Activated naive CD4-positive, alpha-beta T cell treated with anti-CD3 and anti-CD28 coated beads, Interleukin-2, amount 50 U/mL, for 24 hours (primary cell): ENCODE measurements at regions not wholly inside any gene's neighbourhood (a gene's known extent, or its start where the extent isn't known, plus 50 kb on each side); places are given as distances from the start of the nearest gene placed in this dataset.

ENCODE experiments used
- H3K27ac Mint-ChIP-seq: one replicate; pipeline ENCODE4 v1.8.0; 2021; ENCODE audit warnings: mild to moderate bottlenecking, mixed read lengths
- H3K27me3 Mint-ChIP-seq: one replicate; pipeline ENCODE4 v1.8.0; 2021; ENCODE audit warnings: mixed read lengths
- H3K36me3 Mint-ChIP-seq: one replicate; pipeline ENCODE4 v1.8.0; 2021; ENCODE audit warnings: mixed read lengths
- H3K4me1 Mint-ChIP-seq: one replicate; pipeline ENCODE4 v1.8.0; 2021; ENCODE audit warnings: mixed read lengths
- H3K4me3 Mint-ChIP-seq: one replicate; pipeline ENCODE4 v1.8.0; 2021; ENCODE audit warnings: mild to moderate bottlenecking, mixed read lengths
- H3K9me3 Mint-ChIP-seq: one replicate; pipeline ENCODE4 v1.8.0; 2021; ENCODE audit warnings: mixed read lengths

DNA sequence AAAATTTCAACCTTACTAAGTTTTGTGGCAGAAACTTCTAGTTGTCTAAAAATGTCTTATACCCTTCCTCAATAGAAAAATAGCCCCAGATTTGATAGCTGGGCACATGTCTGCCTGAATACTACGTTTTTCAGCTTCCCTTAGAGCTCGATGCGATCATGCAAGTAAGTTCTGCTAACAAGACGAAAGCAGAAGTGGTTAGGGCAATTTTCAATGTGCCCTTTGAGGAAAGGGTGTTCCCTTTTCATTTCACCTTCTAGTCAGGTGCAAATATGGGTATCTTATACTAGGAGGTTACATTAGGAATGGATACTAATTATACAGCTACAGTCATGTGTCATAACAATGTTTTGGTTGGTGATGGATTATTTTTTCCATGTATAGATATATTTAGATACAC is 1572.1 kb upstream of the LRRTM1 start:
- Mint-ChIP-seq H3K27ac (no peak overlapping the region), H3K4me1 (no peaks in the 10 kb centered on the region), H3K4me3 (no peak overlapping the region), H3K27me3 (no peaks in the 10 kb centered on the region), H3K36me3 (no peaks in the 10 kb centered on the region), H3K9me3 (peaks cover 9% of the 10 kb centered on the region)

- Mint-ChIP-seq H3K9me3 (peaks cover 9% of the 10 kb centered on the region), H3K27ac (no peak overlapping the region), H3K4me3 (no peak overlapping the region), H3K36me3 (no peaks in the 10 kb centered on the region), H3K4me1 (no peaks in the 10 kb centered on the region), H3K27me3 (no peaks in the 10 kb centered on the region)
Observed at GRCh38 chr2:81872006-81872405, 1567.5 kb upstream of the LRRTM1 start.

DNA sequence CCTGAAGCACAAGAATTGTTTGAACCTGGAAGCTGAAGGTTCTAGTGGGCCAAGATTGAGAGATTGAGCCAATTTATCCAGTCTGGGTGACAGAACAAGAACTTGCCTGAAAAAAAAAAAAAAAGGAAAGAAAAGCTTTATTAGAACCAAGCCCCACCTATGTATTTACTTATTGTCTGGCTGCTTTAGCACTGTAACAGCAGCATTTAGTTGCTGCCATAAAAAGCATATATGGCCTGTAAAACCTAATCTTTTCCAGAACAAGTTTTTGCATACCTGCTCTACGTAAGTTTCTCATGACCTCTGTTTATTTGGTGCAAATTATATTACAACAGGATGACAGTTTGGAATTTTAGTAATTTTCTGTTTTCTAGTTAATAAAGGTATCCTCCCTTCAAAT is 1565.6 kb upstream of the LRRTM1 start:
- no peak overlapping the region for H3K27ac Mint-ChIP-seq
- no peaks in the 10 kb centered on the region for H3K27me3 Mint-ChIP-seq
- H3K4me1 Mint-ChIP-seq, result no peaks in the 10 kb centered on the region
- H3K36me3 Mint-ChIP-seq, result no peaks in the 10 kb centered on the region
- peaks cover 9% of the 10 kb centered on the region for H3K9me3 Mint-ChIP-seq
- H3K4me3 Mint-ChIP-seq, result no peak overlapping the region

DNA sequence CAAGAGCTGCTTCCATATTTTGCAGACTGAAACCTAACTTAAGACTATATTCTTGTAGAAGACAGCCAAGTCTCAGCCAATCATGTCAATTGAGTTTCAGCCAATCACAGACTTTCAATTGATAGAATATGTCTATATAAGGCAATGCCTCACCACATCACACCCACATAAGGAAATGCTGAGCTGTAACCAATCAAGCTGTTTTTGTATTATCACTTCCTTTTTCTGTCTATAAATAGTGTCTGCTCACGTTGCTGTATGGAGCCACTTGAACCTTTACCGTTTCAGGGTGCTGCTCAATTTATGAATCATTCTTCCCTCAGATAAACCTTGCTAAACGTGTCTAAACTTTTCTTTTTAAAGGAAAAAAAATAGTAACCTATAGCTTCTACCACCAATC is 1554.4 kb upstream of the LRRTM1 start:
- Mint-ChIP-seq H3K4me1 (no peaks in the 10 kb centered on the region), H3K27me3 (no peaks in the 10 kb centered on the region), H3K9me3 (no peaks in the 10 kb centered on the region), H3K4me3 (no peak overlapping the region), H3K27ac (no peak overlapping the region), H3K36me3 (no peaks in the 10 kb centered on the region)

DNA sequence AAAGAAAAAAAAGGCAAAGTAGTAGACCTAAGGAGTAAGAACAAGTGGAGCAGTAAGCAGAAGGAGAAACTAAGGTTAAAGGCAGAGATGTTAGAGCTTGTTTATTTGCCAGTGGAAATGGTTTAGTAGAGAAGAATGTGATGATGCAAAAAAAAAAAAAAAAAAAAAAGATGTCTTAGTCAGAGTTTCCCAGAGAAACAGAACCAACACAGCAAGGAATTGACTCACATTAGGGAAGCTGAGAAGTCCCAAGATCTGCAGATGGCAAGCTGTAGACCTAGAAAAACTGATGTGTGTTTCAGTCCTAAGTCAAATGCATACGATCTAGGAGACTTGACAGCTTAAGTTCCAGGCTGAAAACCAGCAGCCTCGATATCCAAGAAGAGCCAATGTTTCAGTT is 1548.8 kb upstream of the LRRTM1 start:
- no peaks in the 10 kb centered on the region for H3K27me3 Mint-ChIP-seq
- H3K27ac Mint-ChIP-seq, result no peak overlapping the region
- peaks cover 6% of the 10 kb centered on the region for H3K9me3 Mint-ChIP-seq
- no peaks in the 10 kb centered on the region for H3K4me1 Mint-ChIP-seq
- no peak overlapping the region for H3K4me3 Mint-ChIP-seq
- no peaks in the 10 kb centered on the region for H3K36me3 Mint-ChIP-seq

GRCh38 chr2:81852651-81853050 is 1548.1 kb upstream of the LRRTM1 start:
- no peaks in the 10 kb centered on the region for H3K27me3 Mint-ChIP-seq
- no peak overlapping the region for H3K4me3 Mint-ChIP-seq
- H3K36me3 Mint-ChIP-seq, result no peaks in the 10 kb centered on the region
- H3K27ac Mint-ChIP-seq, result no peak overlapping the region
- H3K4me1 Mint-ChIP-seq, result no peaks in the 10 kb centered on the region
- peaks cover 9% of the 10 kb centered on the region for H3K9me3 Mint-ChIP-seq

- Mint-ChIP-seq H3K9me3 (peaks cover 6% of the 10 kb centered on the region), H3K4me1 (no peaks in the 10 kb centered on the region), H3K27ac (no peak overlapping the region), H3K36me3 (no peaks in the 10 kb centered on the region), H3K27me3 (no peaks in the 10 kb centered on the region), H3K4me3 (no peak overlapping the region)
Observed at GRCh38 chr2:81839780-81840179, 1535.2 kb upstream of the LRRTM1 start.

DNA sequence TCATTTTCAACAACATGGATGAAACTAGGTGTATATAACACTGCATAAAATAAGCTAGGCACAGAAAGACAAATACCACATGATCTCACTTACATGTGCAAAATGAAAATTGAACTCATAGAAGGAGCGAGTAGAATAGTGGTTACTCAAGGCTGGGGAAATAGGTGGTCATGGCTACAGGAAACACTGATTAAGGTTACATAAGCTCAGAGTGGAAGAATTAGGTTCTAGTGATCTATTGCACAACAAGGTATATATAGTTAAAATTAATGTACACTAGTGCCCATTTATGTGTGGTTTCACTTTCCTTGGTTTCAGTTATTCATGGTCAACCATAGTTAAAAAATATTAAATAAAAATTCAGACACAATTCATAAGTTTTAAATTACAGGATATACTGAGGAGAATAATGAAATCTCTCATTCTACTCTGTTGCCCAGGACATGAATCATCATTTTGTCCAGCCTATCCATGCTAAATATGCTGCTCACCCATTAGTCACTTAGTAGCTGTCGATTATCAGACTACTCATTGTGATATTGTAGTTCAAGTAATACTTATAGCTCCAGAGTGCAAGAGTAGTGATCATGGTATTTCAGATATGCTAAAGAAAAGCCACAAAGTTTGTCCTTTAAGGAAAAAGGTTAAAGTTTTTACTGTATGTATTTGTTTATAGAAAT is 1530.9 kb upstream of the LRRTM1 start:
- Mint-ChIP-seq H3K4me3 (no peak overlapping the region), H3K27me3 (no peaks in the 10 kb centered on the region), H3K4me1 (no peaks in the 10 kb centered on the region), H3K9me3 (peaks cover 11% of the 10 kb centered on the region), H3K36me3 (no peaks in the 10 kb centered on the region), H3K27ac (no peak overlapping the region)

DNA sequence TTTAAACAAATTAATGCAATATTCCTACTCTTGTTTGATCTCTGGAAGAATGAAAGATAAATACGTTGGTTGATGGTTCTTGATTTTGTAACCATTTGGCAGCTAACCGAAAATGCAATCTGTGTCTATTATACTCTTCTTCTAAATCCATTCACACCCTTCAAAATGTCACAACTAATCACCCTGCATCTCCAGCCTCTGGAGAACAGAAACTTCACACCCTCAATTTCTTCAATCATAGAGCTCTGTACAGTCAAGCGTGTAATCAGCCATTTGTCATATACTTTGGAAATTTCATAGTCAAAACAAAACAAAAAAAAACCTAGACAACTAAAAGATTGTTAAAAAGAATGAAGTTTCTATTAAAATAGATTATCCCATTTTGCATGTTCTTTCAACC is 1482.3 kb upstream of the LRRTM1 start:
- Mint-ChIP-seq H3K36me3 (no peaks in the 10 kb centered on the region), H3K4me3 (no peak overlapping the region), H3K4me1 (no peaks in the 10 kb centered on the region)

GRCh38 chr2:81767187-81767912 is 1462.8 kb upstream of the LRRTM1 start:
- Mint-ChIP-seq H3K27me3 (no peaks in the 10 kb centered on the region), H3K36me3 (no peaks in the 10 kb centered on the region), H3K9me3 (peaks cover 5% of the 10 kb centered on the region), H3K4me1 (no peaks in the 10 kb centered on the region), H3K4me3 (no peak overlapping the region), H3K27ac (no peak overlapping the region)

More for the DNA sequence above, 1482.3 kb upstream of the LRRTM1 start:
- H3K27ac Mint-ChIP-seq, result no peak overlapping the region
- no peaks in the 10 kb centered on the region for H3K9me3 Mint-ChIP-seq
- H3K27me3 Mint-ChIP-seq, result no peaks in the 10 kb centered on the region

GRCh38 chr2:81747481-81748070 is 1443.0 kb upstream of the LRRTM1 start:
- no peaks in the 10 kb centered on the region for H3K4me1 Mint-ChIP-seq
- no peaks in the 10 kb centered on the region for H3K36me3 Mint-ChIP-seq
- H3K27me3 Mint-ChIP-seq, result no peaks in the 10 kb centered on the region
- H3K27ac Mint-ChIP-seq, result no peak overlapping the region
- H3K4me3 Mint-ChIP-seq, result no peak overlapping the region
- peaks cover 6% of the 10 kb centered on the region for H3K9me3 Mint-ChIP-seq

GRCh38 chr2:81739966-81740365 is 1435.4 kb upstream of the LRRTM1 start:
- Mint-ChIP-seq H3K36me3 (no peaks in the 10 kb centered on the region), H3K4me1 (no peaks in the 10 kb centered on the region), H3K9me3 (peaks cover 4% of the 10 kb centered on the region), H3K4me3 (no peak overlapping the region), H3K27ac (no peak overlapping the region), H3K27me3 (no peaks in the 10 kb centered on the region)

GRCh38 chr2:81734981-81735380 is 1430.4 kb upstream of the LRRTM1 start:
- Mint-ChIP-seq H3K27ac (no peak overlapping the region), H3K36me3 (no peaks in the 10 kb centered on the region), H3K4me1 (no peaks in the 10 kb centered on the region), H3K27me3 (no peaks in the 10 kb centered on the region), H3K4me3 (no peak overlapping the region), H3K9me3 (no peaks in the 10 kb centered on the region)

DNA sequence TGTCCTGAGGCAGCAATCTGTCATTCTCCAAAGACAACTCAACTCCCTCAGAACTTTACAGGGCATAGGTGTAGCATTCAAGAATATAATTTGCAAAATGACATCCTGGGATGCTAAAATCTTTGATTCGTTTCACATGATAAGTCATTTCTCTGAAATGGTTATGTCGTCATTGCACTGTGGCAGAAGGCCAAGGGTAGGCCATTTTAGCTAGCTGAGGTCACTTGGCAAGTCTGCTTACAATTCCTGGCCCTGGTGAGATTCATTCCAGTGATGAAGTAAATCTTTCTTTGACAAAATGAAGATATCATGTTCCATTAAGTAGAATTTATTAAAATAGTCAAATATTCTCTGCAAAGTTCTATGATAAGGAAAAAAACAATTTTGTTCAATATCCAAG is 1410.3 kb upstream of the LRRTM1 start:
- Mint-ChIP-seq H3K27ac (no peak overlapping the region), H3K27me3 (no peaks in the 10 kb centered on the region), H3K4me3 (no peak overlapping the region), H3K4me1 (no peaks in the 10 kb centered on the region), H3K36me3 (no peaks in the 10 kb centered on the region), H3K9me3 (peaks cover 9% of the 10 kb centered on the region)

- no peaks in the 10 kb centered on the region for H3K36me3 Mint-ChIP-seq
- H3K9me3 Mint-ChIP-seq, result peaks cover 14% of the 10 kb centered on the region
- no peaks in the 10 kb centered on the region for H3K27me3 Mint-ChIP-seq
- H3K27ac Mint-ChIP-seq, result no peak overlapping the region
- no peak overlapping the region for H3K4me3 Mint-ChIP-seq
- H3K4me1 Mint-ChIP-seq, result no peaks in the 10 kb centered on the region
Observed at GRCh38 chr2:81706856-81707255, 1402.3 kb upstream of the LRRTM1 start.

GRCh38 chr2:81703831-81704230 is 1399.3 kb upstream of the LRRTM1 start:
- no peaks in the 10 kb centered on the region for H3K4me1 Mint-ChIP-seq
- peaks cover 14% of the 10 kb centered on the region for H3K9me3 Mint-ChIP-seq
- no peaks in the 10 kb centered on the region for H3K27me3 Mint-ChIP-seq
- no peaks in the 10 kb centered on the region for H3K36me3 Mint-ChIP-seq
- no peak overlapping the region for H3K4me3 Mint-ChIP-seq
- H3K27ac Mint-ChIP-seq, result no peak overlapping the region
